DND-41 (cell line): ENCODE measurements at regions not wholly inside any gene's neighbourhood (a gene's known extent, or its start where the extent isn't known, plus 50 kb on each side); places are given as distances from the start of the nearest gene placed in this dataset.

Source experiments
- ATAC-seq: fragments of 200-7000 bp; cut with Tn5 transposase; 3 replicates; pipeline ENCODE4 v1.9.1; 2021; ENCODE audit warnings: low read depth; ENCODE audit not compliant: insufficient read depth
- DNase-seq: peaks from one replicate; pipeline ENCODE4 v3.0.0-alpha.2; 2020
- H2AFZ ChIP-seq: 2 replicates; pipeline ENCODE4 v1.6.0; 2012; ENCODE audit warnings: low read depth, low read length
- H3K27ac ChIP-seq: 2 replicates; pipeline ENCODE4 v1.5.1; 2012; ENCODE audit warnings: low read length, inconsistent platforms
- H3K27me3 ChIP-seq: fragments of 200-600 bp; sonication (generic); 2 replicates; pipeline ENCODE4 v1.6.0; 2012; ENCODE audit warnings: low read length, mild to moderate bottlenecking, inconsistent platforms; ENCODE audit not compliant: insufficient read depth, poor library complexity
- H3K36me3 ChIP-seq: 2 replicates; pipeline ENCODE4 v1.5.1; 2012; ENCODE audit warnings: low read length, inconsistent platforms; ENCODE audit not compliant: insufficient read depth
- H3K4me1 ChIP-seq: 2 replicates; pipeline ENCODE4 v1.5.1; 2012; ENCODE audit warnings: mild to moderate bottlenecking, low read length; ENCODE audit not compliant: insufficient read depth
- H3K4me2 ChIP-seq: 2 replicates; pipeline ENCODE4 v1.6.0; 2012; ENCODE audit warnings: mild to moderate bottlenecking, moderate library complexity, low read length, inconsistent platforms; ENCODE audit not compliant: insufficient read depth
- H3K4me3 ChIP-seq, 2 experiments: fragments of 200-600 bp in 1 of 2; shearing (Covaris generic) in 1 of 2; 2 replicates each; pipeline ENCODE4 v1.5.1; 2012 to 2016; ENCODE audit warnings: inconsistent platforms in 2 of 2, low read length in 2 of 2, mild to moderate bottlenecking in 2 of 2, low read depth in 1 of 2, moderate library complexity in 1 of 2
- H3K79me2 ChIP-seq: 2 replicates; pipeline ENCODE4 v1.6.0; 2012; ENCODE audit warnings: low read length, inconsistent platforms; ENCODE audit not compliant: insufficient read depth
- H3K9ac ChIP-seq: 2 replicates; pipeline ENCODE4 v1.6.0; 2012; ENCODE audit warnings: low read depth, mild to moderate bottlenecking, inconsistent platforms, low read length, moderate library complexity
- H3K9me3 ChIP-seq: 2 replicates; pipeline ENCODE4 v1.5.1; 2012; ENCODE audit warnings: low read length, moderate library complexity, mild to moderate bottlenecking, inconsistent platforms; ENCODE audit not compliant: insufficient read depth, severe bottlenecking
- H4K20me1 ChIP-seq: 2 replicates; pipeline ENCODE4 v1.6.0; 2012; ENCODE audit warnings: low read length; ENCODE audit not compliant: insufficient read depth
- CTCF ChIP-seq: IDR thresholded peaks from 2 replicates; pipeline ENCODE4 v1.5.1; 2012; ENCODE audit warnings: borderline replicate concordance, low read length, moderate library complexity, mild to moderate bottlenecking; ENCODE audit not compliant: poor library complexity, severe bottlenecking; ENCODE audit errors: extremely low read depth
- EZH2 ChIP-seq: IDR thresholded peaks from 3 replicates; pipeline ENCODE4 v1.6.1; 2012; ENCODE audit warnings: borderline replicate concordance, low read depth, mild to moderate bottlenecking, moderate library complexity, low read length, inconsistent platforms; ENCODE audit not compliant: severe bottlenecking

- DNase-seq (no peak), ATAC-seq (no peak)
- Histone ChIP-seq H3K79me2 (no peaks in the 10 kb centered on the region), H3K4me2 (no peak overlapping the region), H3K4me1 (peaks cover 11% of the 10 kb centered on the region), H3K27me3 (no peaks in the 10 kb centered on the region), H3K27ac (no peak overlapping the region), H3K9ac (no peak overlapping the region), H4K20me1 (no peaks in the 10 kb centered on the region), H3K4me3 (no peak overlapping the region), H3K9me3 (no peaks in the 10 kb centered on the region), H2AFZ (no peak overlapping the region), H3K36me3 (no peaks in the 10 kb centered on the region)
- TF ChIP-seq EZH2 (no peak), CTCF (no peak)
Observed at GRCh38 chr17:71926746-71927398, 193.9 kb upstream of the SOX9 start.

GRCh38 chr17:71933306-71933705, 187.5 kb upstream of the SOX9 start:
- Histone ChIP-seq H3K9me3 (no peaks in the 10 kb centered on the region), H3K4me1 (no peaks in the 10 kb centered on the region), H2AFZ (no peak overlapping the region), H3K27ac (no peak overlapping the region), H3K79me2 (no peaks in the 10 kb centered on the region), H3K4me3 (no peak overlapping the region), H4K20me1 (no peaks in the 10 kb centered on the region), H3K36me3 (no peaks in the 10 kb centered on the region), H3K27me3 (no peaks in the 10 kb centered on the region), H3K4me2 (no peak overlapping the region), H3K9ac (no peak overlapping the region)
- DNase-seq (no peak), ATAC-seq (no peak)
- TF ChIP-seq CTCF (no peak), EZH2 (no peak)

- Histone ChIP-seq H3K79me2 (no peaks in the 10 kb centered on the region), H2AFZ (no peak overlapping the region), H3K4me1 (no peaks in the 10 kb centered on the region), H3K9me3 (no peaks in the 10 kb centered on the region), H4K20me1 (no peaks in the 10 kb centered on the region), H3K36me3 (no peaks in the 10 kb centered on the region), H3K4me3 (no peak overlapping the region), H3K9ac (no peak overlapping the region), H3K27me3 (no peaks in the 10 kb centered on the region), H3K27ac (no peak overlapping the region), H3K4me2 (no peak overlapping the region)
- TF ChIP-seq CTCF (no peak), EZH2 (no peak)
- ATAC-seq (no peak), DNase-seq (no peak)
Observed at GRCh38 chr17:71934520-71934919, 186.3 kb upstream of the SOX9 start.

GRCh38 chr17:71935341-71935740, 185.5 kb upstream of the SOX9 start:
- Histone ChIP-seq H2AFZ (no peak overlapping the region), H3K79me2 (no peaks in the 10 kb centered on the region), H3K4me1 (no peaks in the 10 kb centered on the region), H3K4me2 (no peak overlapping the region), H3K4me3 (no peak overlapping the region), H4K20me1 (no peaks in the 10 kb centered on the region), H3K27me3 (no peaks in the 10 kb centered on the region), H3K36me3 (no peaks in the 10 kb centered on the region), H3K27ac (no peak overlapping the region), H3K9me3 (no peaks in the 10 kb centered on the region), H3K9ac (no peak overlapping the region)
- no peak for TF ChIP-seq EZH2
- TF ChIP-seq CTCF: no peak
- ATAC-seq (no peak), DNase-seq (no peak)
